ELF-1 (cell line): ENCODE measurements at regions not wholly inside any gene's neighbourhood (a gene's known extent, or its start where the extent isn't known, plus 50 kb on each side); places are given as distances from the start of the nearest gene placed in this dataset.

Source experiments
- DNase-seq: peaks from one replicate; pipeline ENCODE4 v3.0.0-alpha.2; 2016; ENCODE audit warnings: low read depth, low spot score

DNA sequence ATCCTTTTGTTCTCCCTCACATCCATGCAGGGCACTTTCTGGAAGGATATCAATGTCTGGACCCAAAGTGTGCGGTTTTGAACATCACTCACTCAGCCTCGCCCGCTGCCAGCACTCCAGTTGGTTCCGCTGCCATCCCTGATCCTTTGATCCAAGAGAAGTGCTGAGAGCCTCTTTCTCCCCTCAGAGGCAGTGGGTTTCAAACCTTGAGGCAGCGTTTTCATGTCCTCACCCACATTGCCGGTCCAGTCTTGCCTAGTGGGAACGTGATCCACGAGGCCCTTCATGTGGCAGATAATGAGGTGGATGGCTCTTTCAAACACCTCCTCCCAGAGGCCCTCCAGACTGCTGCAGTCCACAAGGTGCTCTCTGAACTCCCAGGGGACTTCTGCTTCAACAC, 122.2 kb downstream of the ACTL8 start:
- DNase-seq = no peak

DNA sequence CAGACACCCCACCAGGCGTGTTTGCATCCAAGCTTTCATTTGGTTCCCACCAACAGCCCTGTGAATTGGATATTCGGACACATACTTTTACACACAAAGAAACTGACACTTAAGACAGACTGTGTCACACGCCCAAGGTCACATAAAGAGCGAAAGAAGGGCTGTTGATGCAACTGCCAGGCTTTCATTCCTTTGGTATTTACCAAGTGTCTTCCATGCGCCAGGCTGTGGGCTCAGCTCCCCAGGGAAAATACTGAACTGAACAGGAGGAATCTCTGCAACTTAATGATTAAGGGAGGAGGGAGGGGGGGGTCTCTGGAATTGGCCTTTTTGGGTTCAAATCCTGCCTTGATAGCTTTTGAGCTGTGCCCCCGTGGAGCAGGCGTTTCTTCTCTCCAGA, 122.8 kb downstream of the ACTL8 start:
- DNase-seq = no peak

- no peak for DNase-seq
Observed at GRCh38 chr1:17878837-17879236, 123.7 kb downstream of the ACTL8 start.

GRCh38 chr1:17880449-17880848, 125.3 kb downstream of the ACTL8 start:
- no peak for DNase-seq

DNA sequence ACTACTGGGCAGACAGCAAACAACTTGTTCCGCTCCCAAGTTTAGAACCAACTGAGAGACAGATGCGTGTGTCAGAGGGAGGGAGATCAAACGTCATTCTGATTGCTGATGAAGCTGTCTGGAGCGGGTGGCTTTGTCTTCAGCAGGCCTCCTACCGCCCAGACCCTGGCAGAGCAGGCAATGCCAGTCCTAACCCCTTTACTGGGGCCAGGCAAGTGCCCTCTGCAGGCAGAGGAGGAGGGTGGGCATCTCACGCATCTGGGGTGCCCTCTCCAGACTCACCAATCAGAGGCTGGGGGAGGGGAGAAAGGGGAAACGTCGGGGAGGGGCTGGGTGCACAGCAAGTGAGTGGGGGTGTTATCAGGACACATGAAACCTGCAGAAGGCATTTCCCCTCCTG, 126.6 kb downstream of the ACTL8 start:
- no peak for DNase-seq

- no peak for DNase-seq
Observed at GRCh38 chr1:17883136-17883535, 128.0 kb downstream of the ACTL8 start.

GRCh38 chr1:17883662-17884395, 128.7 kb downstream of the ACTL8 start:
- no peak for DNase-seq

GRCh38 chr1:17885663-17886320, 130.7 kb downstream of the ACTL8 start:
- DNase-seq = no peak

DNA sequence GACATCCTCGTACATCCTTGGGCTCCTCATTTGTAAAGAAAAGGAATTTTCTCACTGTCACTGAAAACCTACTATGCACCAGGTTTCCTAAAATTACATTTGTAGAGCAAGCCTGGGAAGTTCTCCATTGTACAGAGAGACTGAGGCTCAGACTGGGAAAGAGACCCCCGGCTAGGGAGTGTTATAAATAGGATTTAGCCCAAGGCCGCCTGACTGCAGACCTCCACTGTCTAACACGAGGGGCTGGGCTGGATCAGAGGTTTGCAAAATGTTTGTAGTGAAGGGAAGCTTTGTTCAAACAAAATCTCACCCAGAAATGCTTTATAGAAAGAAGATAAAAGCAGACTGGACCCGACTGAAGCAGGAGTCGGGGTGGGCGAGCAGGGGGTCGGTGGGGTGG, 131.3 kb downstream of the ACTL8 start:
- DNase-seq = no peak

GRCh38 chr1:17886838-17887441, 131.8 kb downstream of the ACTL8 start:
- DNase-seq = no peak

GRCh38 chr1:17887661-17888371, 132.7 kb downstream of the ACTL8 start:
- DNase-seq = no peak

DNA sequence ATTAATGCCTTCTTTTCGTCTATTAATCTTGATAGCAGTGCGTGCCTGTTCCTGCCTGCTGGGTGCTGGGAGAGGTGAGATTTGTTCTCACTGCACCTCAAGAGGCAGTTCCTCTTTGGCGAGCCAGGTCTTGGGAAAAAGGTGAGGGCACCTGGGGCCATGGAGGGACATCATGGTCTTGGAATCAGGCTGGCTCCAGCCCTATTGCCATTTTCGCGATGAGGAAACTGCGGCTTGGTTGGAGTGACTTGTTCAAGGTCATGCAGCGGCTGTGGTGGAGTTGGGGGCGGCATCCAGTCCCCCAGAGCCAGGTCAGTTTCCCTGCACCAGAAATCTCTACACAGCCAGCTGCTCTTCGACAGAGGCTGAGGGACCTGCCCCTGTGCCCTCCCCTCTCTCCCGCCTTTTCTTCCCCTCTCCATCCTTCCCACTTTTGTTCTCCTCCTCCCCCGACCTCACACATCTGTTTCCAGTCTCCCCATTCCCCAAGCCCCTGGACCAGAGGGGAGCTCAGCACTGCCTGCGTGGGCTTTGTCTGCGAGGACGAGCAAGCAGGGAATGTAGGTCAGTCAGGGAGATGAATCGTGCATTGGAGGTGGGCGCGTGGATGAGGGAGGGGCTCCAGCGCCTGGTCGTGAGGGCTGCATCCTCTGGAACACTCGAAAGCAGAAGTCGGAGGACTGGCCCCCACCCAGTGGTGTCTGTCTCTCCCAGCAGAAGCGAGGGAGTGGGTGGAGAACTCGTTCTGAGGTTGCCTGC, 135.1 kb downstream of the ACTL8 start:
- DNase-seq = no peak

DNA sequence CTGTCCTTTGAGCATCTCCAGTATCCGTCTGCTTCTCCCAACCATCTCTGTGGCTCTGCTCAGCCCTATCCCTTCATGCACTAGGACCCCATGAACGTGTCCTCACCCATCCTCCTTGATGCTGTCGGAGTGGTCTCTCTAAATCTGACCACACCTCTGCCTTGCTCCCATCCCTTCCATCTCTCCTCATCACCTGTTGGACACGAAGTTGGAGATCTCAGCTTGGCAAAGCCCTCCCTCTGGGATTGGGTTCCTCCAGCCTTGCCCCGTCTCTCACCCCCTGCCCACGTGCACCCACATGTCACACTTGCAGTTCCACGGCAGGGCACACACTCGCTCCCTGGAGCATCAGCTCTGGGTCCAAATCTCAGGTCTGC, 135.7 kb downstream of the ACTL8 start:
- no peak for DNase-seq

DNA sequence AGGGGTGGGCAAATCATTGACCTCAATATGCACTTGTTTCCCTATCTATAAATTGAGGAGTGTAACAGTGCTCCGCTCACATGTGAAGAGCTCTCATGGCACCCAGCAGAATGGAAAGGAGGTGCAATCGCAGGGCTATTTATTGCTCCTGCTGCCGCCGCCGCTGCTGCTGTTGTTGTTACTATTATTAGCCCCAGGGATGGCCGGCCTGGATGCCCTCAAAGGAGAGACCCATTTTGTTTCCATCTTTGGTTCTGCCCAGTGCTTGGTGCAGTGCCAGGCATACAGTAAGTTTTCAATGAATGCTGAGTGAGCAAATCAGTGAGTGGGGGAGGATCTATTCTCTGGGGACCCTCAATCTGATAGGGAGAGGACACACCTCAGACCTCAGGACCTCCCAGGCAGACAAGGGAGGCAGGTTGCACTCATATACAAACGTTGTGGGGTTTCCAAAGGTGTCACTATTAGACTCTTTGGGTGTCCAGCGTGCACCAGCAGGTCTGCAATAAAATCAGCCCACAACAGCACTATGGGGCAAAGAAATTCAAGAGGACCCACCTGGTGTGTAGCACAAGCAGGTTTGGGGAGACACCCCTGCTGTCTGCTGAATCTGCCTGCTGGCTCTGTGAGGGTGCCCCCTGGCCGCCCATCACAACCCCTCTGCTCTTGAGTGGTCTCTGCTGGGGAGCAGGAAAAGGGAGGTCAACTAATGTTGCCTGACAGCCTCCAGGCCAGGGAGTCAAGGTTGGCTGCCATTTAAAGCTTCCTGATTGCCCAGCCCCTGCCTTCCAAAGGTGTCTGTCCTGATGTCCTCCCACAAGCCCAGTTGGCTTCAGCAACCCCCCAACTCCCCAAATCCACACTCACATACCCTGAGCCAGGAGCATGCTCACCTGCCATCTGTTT, 136.3 kb downstream of the ACTL8 start:
- DNase-seq = no peak

GRCh38 chr1:17892225-17892624, 137.1 kb downstream of the ACTL8 start:
- no peak for DNase-seq

- DNase-seq = no peak
Observed at GRCh38 chr1:17892851-17893250, 137.7 kb downstream of the ACTL8 start.

DNA sequence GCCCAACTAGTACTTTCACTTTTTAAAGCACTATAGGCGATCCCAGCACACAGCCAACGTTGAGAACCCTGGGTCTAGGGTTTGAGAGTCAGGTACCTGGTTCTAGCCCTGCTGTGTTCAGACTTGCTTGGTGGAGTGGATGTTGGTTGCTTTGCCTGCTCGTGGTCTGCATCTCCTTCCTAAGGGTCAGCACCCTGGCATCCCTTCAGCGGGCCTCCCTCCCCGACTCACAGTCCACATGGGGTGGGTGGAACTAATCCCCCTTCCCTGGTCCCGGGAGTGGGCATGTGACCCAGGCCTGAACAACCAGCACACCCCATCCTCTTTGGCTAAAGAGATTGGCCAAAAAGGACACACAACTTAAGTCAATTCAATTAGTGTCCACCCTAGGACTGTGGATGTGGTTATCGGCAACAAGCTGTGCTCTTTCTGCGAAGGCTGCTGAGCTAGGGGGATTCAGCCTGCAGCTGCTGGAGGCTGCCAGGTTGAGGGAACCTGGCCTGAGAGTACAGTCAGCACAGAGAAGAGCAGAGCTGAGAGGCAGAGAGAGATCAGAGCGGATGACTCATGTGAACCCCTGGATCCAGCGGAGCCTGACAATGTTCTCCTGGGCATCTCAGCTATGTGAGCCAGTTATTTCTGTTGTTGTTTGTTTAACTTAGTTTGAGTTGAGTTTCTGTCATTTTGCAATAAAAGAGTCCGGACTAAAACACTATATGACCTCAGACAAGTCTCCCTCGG, 138.9 kb downstream of the ACTL8 start:
- no peak for DNase-seq

DNA sequence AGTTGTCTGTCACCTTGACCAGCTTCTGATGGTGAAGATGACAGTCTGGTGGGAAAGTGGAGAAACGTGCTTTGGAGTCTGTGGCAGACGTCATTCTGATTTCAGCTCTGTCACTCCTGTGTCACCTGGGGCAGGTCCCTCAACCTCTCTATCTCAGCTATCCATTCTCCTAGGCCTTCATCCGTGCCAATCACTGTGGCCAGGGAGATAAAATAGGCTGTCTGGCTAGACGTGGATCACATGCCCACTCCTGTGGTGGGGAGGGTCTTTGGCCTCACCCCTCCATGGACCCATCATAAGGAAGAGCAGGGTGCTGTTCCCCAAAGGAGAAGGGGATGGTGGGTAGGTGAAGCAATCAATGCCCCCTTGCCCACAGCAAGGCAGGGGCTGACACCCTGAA, 140.3 kb downstream of the ACTL8 start:
- no peak for DNase-seq

GRCh38 chr1:17895986-17896385, 140.9 kb downstream of the ACTL8 start:
- no peak for DNase-seq

DNA sequence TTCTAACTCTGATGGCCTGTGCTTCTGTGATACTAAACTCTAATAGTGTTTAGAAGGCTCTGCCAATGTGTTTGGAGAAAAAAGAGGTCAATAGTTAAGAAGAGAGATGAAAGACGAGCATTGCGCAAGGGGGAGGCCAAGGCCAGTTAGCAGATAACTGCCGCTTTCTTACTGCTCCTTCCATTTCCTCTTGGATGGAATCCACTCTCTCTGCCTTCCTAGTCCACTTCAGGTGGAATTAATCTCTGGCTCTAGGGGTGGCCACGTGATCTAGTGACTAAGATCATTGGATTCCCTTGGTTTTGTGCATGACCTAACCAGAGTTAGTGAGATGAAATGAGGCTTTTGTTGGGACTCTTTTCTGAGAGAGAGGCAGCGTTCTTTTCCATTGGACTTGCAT, 148.3 kb downstream of the ACTL8 start:
- DNase-seq = no peak
